Activated CD8-positive, alpha-beta T cell treated with anti-CD3 and anti-CD28 coated beads for 36 hours (primary cell): ENCODE measurements at regions not wholly inside any gene's neighbourhood (a gene's known extent, or its start where the extent isn't known, plus 50 kb on each side); places are given as distances from the start of the nearest gene placed in this dataset.

ENCODE experiments used
- ATAC-seq: fragments of 200-7000 bp; cut with Tn5 transposase; one replicate; pipeline ENCODE4 v1.10.0; 2021; ENCODE audit warnings: mild to moderate bottlenecking, moderate library complexity
- CTCF ChIA-PET: fragments of 350-600 bp; sonication (Branson Sonifier 250); formaldehyde crosslinking; loops from one replicate; lab custom pipeline; 2021; ENCODE audit warnings: antibody characterized with exemption; lab: Charles Lee
- POLR2A ChIA-PET: fragments of 350-600 bp; sonication (Branson Sonifier 250); formaldehyde crosslinking; loops from one replicate; lab custom pipeline; 2021; ENCODE audit warnings: antibody characterized with exemption; lab: Charles Lee
- DNase-seq: peaks from one replicate; pipeline ENCODE4 v3.0.0-alpha.2; 2020
- H3K27ac Mint-ChIP-seq: one replicate; pipeline ENCODE4 v1.8.0; 2021; ENCODE audit warnings: mild to moderate bottlenecking, mixed read lengths
- H3K27me3 Mint-ChIP-seq: one replicate; pipeline ENCODE4 v1.8.0; 2021; ENCODE audit warnings: mixed read lengths
- H3K36me3 Mint-ChIP-seq: one replicate; pipeline ENCODE4 v1.8.0; 2021; ENCODE audit warnings: low read depth, mixed read lengths
- H3K4me1 Mint-ChIP-seq: one replicate; pipeline ENCODE4 v1.8.0; 2021; ENCODE audit warnings: low read depth, mixed read lengths
- H3K4me3 Mint-ChIP-seq: one replicate; pipeline ENCODE4 v1.8.0; 2021; ENCODE audit warnings: mild to moderate bottlenecking, moderate library complexity, mixed read lengths
- H3K9me3 Mint-ChIP-seq: one replicate; pipeline ENCODE4 v1.8.0; 2021; ENCODE audit warnings: mixed read lengths
- CTCF ChIP-seq: fragments of 200-600 bp; IDR thresholded peaks from one replicate; pipeline ENCODE4 v1.8.0; 2022; ENCODE audit warnings: antibody characterized with exemption, mild to moderate bottlenecking
- intact Hi-C: fragments of 100-400 bp; cut with micrococcal nuclease; formaldehyde crosslinking; loops from one replicate; pipeline ENCODE4 v1.10.0; 2022

- intact Hi-C loops: no loop called here
- Mint-ChIP-seq H3K27ac (no peak overlapping the region), H3K4me1 (peaks cover 12% of the 10 kb centered on the region), H3K27me3 (no peaks in the 10 kb centered on the region), H3K4me3 (no peak overlapping the region), H3K9me3 (no peaks in the 10 kb centered on the region), H3K36me3 (no peaks in the 10 kb centered on the region)
- DNase-seq (no peak), ATAC-seq (no peak)
- ChIA-PET POLR2A (no interaction called here), CTCF (interaction anchor here (1.5 kb wide), 1 partner anchor 9 kb away, joined by 4 read pairs; no protein-coding TSS in a partner anchor)
- no peak for TF ChIP-seq CTCF
These were observed 95.4 kb upstream of the SSBP2 start for GRCh38 chr5:81846301-81846700.

- intact Hi-C loops: no loop called here
- H3K9me3 Mint-ChIP-seq: no peaks in the 10 kb centered on the region
- no peaks in the 10 kb centered on the region for H3K27me3 Mint-ChIP-seq
- H3K27ac Mint-ChIP-seq: no peak overlapping the region
- ChIA-PET POLR2A (interaction anchor here (0.6 kb wide), 1 partner anchor 127 kb away, joined by 3 read pairs; no protein-coding TSS in a partner anchor), CTCF (interaction anchor here (0.6 to 1.3 kb wide), 4 partner anchors 8 to 337 kb away, joined by 3 to 4 read pairs (median 3); no protein-coding TSS in a partner anchor)
- ATAC-seq (no peak), DNase-seq (no peak)
- H3K4me1 Mint-ChIP-seq: no peaks in the 10 kb centered on the region
- no peaks in the 10 kb centered on the region for H3K36me3 Mint-ChIP-seq
- H3K4me3 Mint-ChIP-seq: no peak overlapping the region
- TF ChIP-seq CTCF: no peak
These were observed 92.9 kb upstream of the SSBP2 start for GRCh38 chr5:81843845-81844244.

GRCh38 chr5:81842795-81843398 is 92.0 kb upstream of the SSBP2 start:
- TF ChIP-seq CTCF: no peak
- H3K27ac Mint-ChIP-seq: no peak overlapping the region
- H3K27me3 Mint-ChIP-seq: no peaks in the 10 kb centered on the region
- intact Hi-C loops: no loop called here
- CTCF ChIA-PET: interaction anchor here (0.6 to 1.3 kb wide), 3 partner anchors 9 to 336 kb away, joined by 3 read pairs; no protein-coding TSS in a partner anchor
- no peaks in the 10 kb centered on the region for H3K36me3 Mint-ChIP-seq
- H3K4me3 Mint-ChIP-seq: no peak overlapping the region
- no peaks in the 10 kb centered on the region for H3K4me1 Mint-ChIP-seq
- no peak for DNase-seq
- no peak for ATAC-seq
- H3K9me3 Mint-ChIP-seq: no peaks in the 10 kb centered on the region
- POLR2A ChIA-PET: interaction anchor here (0.7 kb wide), 1 partner anchor 15 kb away, joined by 4 read pairs; no protein-coding TSS in a partner anchor

- Mint-ChIP-seq H3K27me3 (no peaks in the 10 kb centered on the region), H3K4me3 (no peak overlapping the region), H3K36me3 (no peaks in the 10 kb centered on the region), H3K4me1 (no peaks in the 10 kb centered on the region), H3K27ac (no peak overlapping the region), H3K9me3 (no peaks in the 10 kb centered on the region)
- CTCF ChIA-PET: interaction anchor here (0.7 to 2.4 kb wide), 15 partner anchors 10 to 387 kb away, joined by 3 to 10 read pairs (median 3); partner anchors contain the start of gene SSBP2
- DNase-seq (no peak), ATAC-seq (no peak)
- POLR2A ChIA-PET: interaction anchor here (0.8 to 1.5 kb wide), 2 partner anchors 13 to 88 kb away, joined by 3 to 5 read pairs; partner anchors contain the start of gene SSBP2
- no peak for TF ChIP-seq CTCF
- intact Hi-C loops: no loop called here
These were observed 88.1 kb upstream of the SSBP2 start for GRCh38 chr5:81839034-81839433.

GRCh38 chr5:81838307-81838906 is 87.5 kb upstream of the SSBP2 start:
- ATAC-seq (peak; percentile 72), DNase-seq (peak; percentile 39)
- Mint-ChIP-seq H3K27ac (no peak overlapping the region), H3K4me3 (no peak overlapping the region), H3K9me3 (no peaks in the 10 kb centered on the region), H3K27me3 (no peaks in the 10 kb centered on the region), H3K4me1 (no peaks in the 10 kb centered on the region), H3K36me3 (no peaks in the 10 kb centered on the region)
- intact Hi-C loops: no loop called here
- peak; percentile 53 for TF ChIP-seq CTCF
- POLR2A ChIA-PET: interaction anchor here (0.8 to 1.5 kb wide), 3 partner anchors 13 to 87 kb away, joined by 3 to 5 read pairs (median 3); partner anchors contain the start of gene SSBP2
- CTCF ChIA-PET: interaction anchor here (0.7 to 2.4 kb wide), 18 partner anchors 8 to 413 kb away, joined by 3 to 10 read pairs (median 3); partner anchors contain the start of gene SSBP2
